OCI-LY1 (cell line): ENCODE measurements at regions not wholly inside any gene's neighbourhood (a gene's known extent, or its start where the extent isn't known, plus 50 kb on each side); places are given as distances from the start of the nearest gene placed in this dataset.

Experiments
- H2AFZ ChIP-seq: fragments of 200-600 bp; sonication (generic), shearing (Covaris generic); 2 replicates; pipeline ENCODE4 v1.6.0; 2014; ENCODE audit warnings: antibody characterized with exemption, mild to moderate bottlenecking, low read length
- H3F3A ChIP-seq: fragments of 200-600 bp; sonication (generic), shearing (Covaris generic); 2 replicates; pipeline ENCODE4 v1.6.0; 2014; ENCODE audit warnings: mild to moderate bottlenecking, antibody characterized with exemption, low read length, moderate library complexity; ENCODE audit not compliant: insufficient read depth
- H3K27ac ChIP-seq: fragments of 200-600 bp; sonication (generic); 2 replicates; pipeline ENCODE4 v1.5.1; 2014; ENCODE audit warnings: low read length, mixed run types, mild to moderate bottlenecking, low read depth; ENCODE audit not compliant: poor library complexity, severe bottlenecking
- H3K27me3 ChIP-seq: fragments of 200-600 bp; sonication (generic); 2 replicates; pipeline ENCODE4 v1.6.0; 2014; ENCODE audit warnings: antibody characterized with exemption, mild to moderate bottlenecking, low read length, moderate library complexity; ENCODE audit not compliant: insufficient read depth
- H3K36me3 ChIP-seq: fragments of 200-600 bp; sonication (generic); 2 replicates; pipeline ENCODE4 v1.6.1; 2014; ENCODE audit warnings: mild to moderate bottlenecking, antibody characterized with exemption, low read length, moderate library complexity, mixed read lengths; ENCODE audit not compliant: insufficient read depth
- H3K4me1 ChIP-seq: fragments of 200-600 bp; sonication (generic); 2 replicates; pipeline ENCODE4 v1.5.1; 2014; ENCODE audit warnings: mild to moderate bottlenecking, low read length, moderate library complexity; ENCODE audit not compliant: insufficient read depth, severe bottlenecking
- H3K4me2 ChIP-seq: fragments of 200-600 bp; sonication (generic), shearing (Covaris generic); 2 replicates; pipeline ENCODE4 v1.6.1; 2014; ENCODE audit warnings: low read length
- H3K4me3 ChIP-seq: fragments of 200-600 bp; sonication (generic); 2 replicates; pipeline ENCODE4 v1.5.1; 2014; ENCODE audit warnings: low read length, low read depth, mild to moderate bottlenecking, mixed read lengths; ENCODE audit not compliant: poor library complexity, severe bottlenecking
- H3K79me2 ChIP-seq: fragments of 200-600 bp; shearing (Covaris generic); 2 replicates; pipeline ENCODE4 v1.6.1; 2016; ENCODE audit warnings: mixed run types, low read length, mixed read lengths; ENCODE audit not compliant: insufficient read depth
- H3K9ac ChIP-seq: fragments of 200-600 bp; sonication (generic), shearing (Covaris generic); 2 replicates; pipeline ENCODE4 v1.6.1; 2014; ENCODE audit warnings: mild to moderate bottlenecking, low read length, mixed read lengths
- H3K9me2 ChIP-seq: fragments of 200-600 bp; sonication (generic), shearing (Covaris generic); 2 replicates; pipeline ENCODE4 v1.6.1; 2014; ENCODE audit warnings: low read depth, mild to moderate bottlenecking, low read length, mixed read lengths
- H3K9me3 ChIP-seq: fragments of 200-600 bp; shearing (Covaris generic); 2 replicates; pipeline ENCODE4 v1.6.1; 2014; ENCODE audit warnings: low read length, mixed read lengths
- H4K20me1 ChIP-seq: fragments of 200-600 bp; sonication (generic), shearing (Covaris generic); 2 replicates; pipeline ENCODE4 v1.6.0; 2016; ENCODE audit warnings: mild to moderate bottlenecking, low read length; ENCODE audit not compliant: insufficient read depth
- CTCF ChIP-seq: fragments of 200-600 bp; sonication (generic), shearing (Covaris generic); IDR thresholded peaks from 2 replicates; pipeline ENCODE4 v1.5.1; 2017; ENCODE audit warnings: mild to moderate bottlenecking, antibody characterized with exemption, low read length, moderate library complexity, mixed read lengths
- EZH2 ChIP-seq: fragments of 200-600 bp; sonication (generic), shearing (Covaris generic); IDR thresholded peaks from 2 replicates; pipeline ENCODE4 v1.8.0; 2017; ENCODE audit warnings: borderline replicate concordance, mixed run types, mild to moderate bottlenecking, antibody characterized with exemption, low read length, moderate library complexity, mixed read lengths

DNA sequence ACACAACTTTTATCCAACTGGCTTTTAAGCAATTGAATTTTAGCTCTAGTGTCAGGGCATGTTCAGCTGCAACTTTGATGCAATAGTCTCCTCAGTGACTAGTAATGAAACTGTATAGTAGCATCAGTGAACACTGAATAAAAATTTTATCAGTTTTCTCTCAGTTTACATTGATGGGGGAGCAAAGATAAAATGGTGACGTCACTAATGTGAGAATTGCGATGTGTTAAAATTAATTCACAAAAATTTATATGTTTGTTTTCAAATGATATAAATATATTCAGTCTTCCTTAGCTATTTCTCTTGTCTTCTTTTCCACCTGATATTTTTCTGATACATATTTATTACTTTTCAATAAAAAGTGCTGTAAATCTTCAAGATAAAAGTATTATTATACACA lies 508.8 kb upstream of the AGA start:
- H3K9ac ChIP-seq: no peak overlapping the region
- TF ChIP-seq EZH2 (no peak), CTCF (no peak)
- H3K4me2 ChIP-seq: no peak overlapping the region
- no peak overlapping the region for H3K27ac ChIP-seq
- H3K27me3 ChIP-seq: no peaks in the 10 kb centered on the region
- H3F3A ChIP-seq: no peaks in the 10 kb centered on the region
- no peaks in the 10 kb centered on the region for H4K20me1 ChIP-seq
- no peaks in the 10 kb centered on the region for H3K4me1 ChIP-seq
- H3K4me3 ChIP-seq: no peak overlapping the region
- no peaks in the 10 kb centered on the region for H3K9me2 ChIP-seq
- H3K79me2 ChIP-seq: no peaks in the 10 kb centered on the region
- H3K9me3 ChIP-seq: no peaks in the 10 kb centered on the region
- no peak overlapping the region for H2AFZ ChIP-seq
- H3K36me3 ChIP-seq: no peaks in the 10 kb centered on the region

DNA sequence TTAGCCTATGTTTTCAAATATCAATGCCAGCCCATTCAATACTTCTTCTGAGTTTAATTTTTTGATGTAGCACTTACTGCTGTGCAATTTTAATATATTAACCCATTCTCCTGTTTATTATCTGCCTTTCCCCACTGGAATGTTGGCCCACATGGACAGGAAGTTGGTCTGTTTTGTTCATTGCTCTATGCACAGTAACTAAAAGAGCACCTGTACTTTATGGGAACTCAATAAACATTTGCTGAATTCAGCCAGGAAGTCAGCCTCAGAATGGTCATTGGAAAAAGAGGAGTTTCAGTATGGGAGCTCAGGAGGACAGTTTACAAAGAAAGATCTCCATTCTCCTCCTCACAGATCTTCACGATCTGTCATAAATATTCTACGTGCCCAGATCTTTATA lies 510.5 kb upstream of the AGA start:
- H3K9ac ChIP-seq: no peak overlapping the region
- no peak overlapping the region for H3K4me2 ChIP-seq
- no peak overlapping the region for H3K27ac ChIP-seq
- H3F3A ChIP-seq: no peaks in the 10 kb centered on the region
- no peak overlapping the region for H3K4me3 ChIP-seq
- H4K20me1 ChIP-seq: no peaks in the 10 kb centered on the region
- no peaks in the 10 kb centered on the region for H3K9me3 ChIP-seq
- no peaks in the 10 kb centered on the region for H3K27me3 ChIP-seq
- H3K4me1 ChIP-seq: no peaks in the 10 kb centered on the region
- H2AFZ ChIP-seq: no peak overlapping the region
- H3K9me2 ChIP-seq: no peaks in the 10 kb centered on the region
- H3K36me3 ChIP-seq: no peaks in the 10 kb centered on the region
- H3K79me2 ChIP-seq: no peaks in the 10 kb centered on the region
- TF ChIP-seq EZH2 (no peak), CTCF (no peak)

GRCh38 chr4:177957596-177958360 lies 515.5 kb upstream of the AGA start:
- Histone ChIP-seq H3F3A (no peaks in the 10 kb centered on the region), H3K79me2 (no peaks in the 10 kb centered on the region), H3K4me2 (no peak overlapping the region), H3K4me3 (no peak overlapping the region), H3K9ac (no peak overlapping the region), H2AFZ (no peak overlapping the region), H3K9me3 (no peaks in the 10 kb centered on the region), H3K36me3 (no peaks in the 10 kb centered on the region), H3K27me3 (no peaks in the 10 kb centered on the region), H3K9me2 (no peaks in the 10 kb centered on the region), H3K27ac (no peak overlapping the region), H3K4me1 (no peaks in the 10 kb centered on the region), H4K20me1 (no peaks in the 10 kb centered on the region)
- TF ChIP-seq EZH2 (no peak), CTCF (no peak)
